Testis (tissue), 2 donors: ENCODE measurements at regions not wholly inside any gene's neighbourhood (a gene's known extent, or its start where the extent isn't known, plus 50 kb on each side); places are given as distances from the start of the nearest gene placed in this dataset.

Source experiments
- POLR2A ChIP-seq: fragments of 450-650 bp; IDR thresholded peaks from one replicate; pipeline ENCODE4 v1.6.1; 2017; ENCODE audit warnings: antibody characterized with exemption, mild to moderate bottlenecking, moderate library complexity
- TF ChIP-seq, protein P1 (sequence below), 3 experiments: fragments of 450-650 bp in 2 of 3; fragments of 200-600 bp in 1 of 3; sonication (generic) in 1 of 3; IDR thresholded peaks; one replicate each; pipeline ENCODE4 v1.5.1; 2016 to 2019; ENCODE audit warnings: antibody characterized with exemption in 3 of 3, mild to moderate bottlenecking in 2 of 3, moderate library complexity in 1 of 3

DNA sequence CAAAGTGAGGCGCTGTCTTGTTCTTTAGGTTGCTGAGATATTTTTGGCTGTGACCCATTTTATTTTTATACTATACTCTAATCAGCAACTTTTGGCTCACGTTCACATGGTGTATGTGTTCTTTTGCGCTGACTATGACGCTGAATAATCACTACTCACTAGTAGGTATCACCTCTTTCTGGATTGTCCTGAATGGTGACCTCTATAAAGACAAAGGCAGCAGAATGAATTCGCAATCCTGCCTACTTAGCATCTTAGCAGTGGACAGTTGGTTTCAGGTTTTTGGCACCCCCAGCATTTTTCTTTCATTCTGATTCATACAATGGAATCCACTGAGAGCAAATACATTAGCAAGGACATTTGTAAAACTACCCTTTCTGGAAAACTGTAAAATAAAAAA, 351.3 kb downstream of the JRKL start:
- TF ChIP-seq, protein P1, sequence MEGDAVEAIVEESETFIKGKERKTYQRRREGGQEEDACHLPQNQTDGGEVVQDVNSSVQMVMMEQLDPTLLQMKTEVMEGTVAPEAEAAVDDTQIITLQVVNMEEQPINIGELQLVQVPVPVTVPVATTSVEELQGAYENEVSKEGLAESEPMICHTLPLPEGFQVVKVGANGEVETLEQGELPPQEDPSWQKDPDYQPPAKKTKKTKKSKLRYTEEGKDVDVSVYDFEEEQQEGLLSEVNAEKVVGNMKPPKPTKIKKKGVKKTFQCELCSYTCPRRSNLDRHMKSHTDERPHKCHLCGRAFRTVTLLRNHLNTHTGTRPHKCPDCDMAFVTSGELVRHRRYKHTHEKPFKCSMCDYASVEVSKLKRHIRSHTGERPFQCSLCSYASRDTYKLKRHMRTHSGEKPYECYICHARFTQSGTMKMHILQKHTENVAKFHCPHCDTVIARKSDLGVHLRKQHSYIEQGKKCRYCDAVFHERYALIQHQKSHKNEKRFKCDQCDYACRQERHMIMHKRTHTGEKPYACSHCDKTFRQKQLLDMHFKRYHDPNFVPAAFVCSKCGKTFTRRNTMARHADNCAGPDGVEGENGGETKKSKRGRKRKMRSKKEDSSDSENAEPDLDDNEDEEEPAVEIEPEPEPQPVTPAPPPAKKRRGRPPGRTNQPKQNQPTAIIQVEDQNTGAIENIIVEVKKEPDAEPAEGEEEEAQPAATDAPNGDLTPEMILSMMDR (IDR thresholded peaks at IDR 0.05), result no peak
- TF ChIP-seq POLR2A, result no peak
